GM12872 (cell line): ENCODE measurements at regions not wholly inside any gene's neighbourhood (a gene's known extent, or its start where the extent isn't known, plus 50 kb on each side); places are given as distances from the start of the nearest gene placed in this dataset.

Experiments used
- TF ChIP-seq, protein P1 (sequence below): IDR thresholded peaks from 3 replicates; pipeline ENCODE4 v1.5.1; 2011; ENCODE audit warnings: low read depth, mild to moderate bottlenecking, low read length, moderate library complexity; ENCODE audit not compliant: insufficient read depth

DNA sequence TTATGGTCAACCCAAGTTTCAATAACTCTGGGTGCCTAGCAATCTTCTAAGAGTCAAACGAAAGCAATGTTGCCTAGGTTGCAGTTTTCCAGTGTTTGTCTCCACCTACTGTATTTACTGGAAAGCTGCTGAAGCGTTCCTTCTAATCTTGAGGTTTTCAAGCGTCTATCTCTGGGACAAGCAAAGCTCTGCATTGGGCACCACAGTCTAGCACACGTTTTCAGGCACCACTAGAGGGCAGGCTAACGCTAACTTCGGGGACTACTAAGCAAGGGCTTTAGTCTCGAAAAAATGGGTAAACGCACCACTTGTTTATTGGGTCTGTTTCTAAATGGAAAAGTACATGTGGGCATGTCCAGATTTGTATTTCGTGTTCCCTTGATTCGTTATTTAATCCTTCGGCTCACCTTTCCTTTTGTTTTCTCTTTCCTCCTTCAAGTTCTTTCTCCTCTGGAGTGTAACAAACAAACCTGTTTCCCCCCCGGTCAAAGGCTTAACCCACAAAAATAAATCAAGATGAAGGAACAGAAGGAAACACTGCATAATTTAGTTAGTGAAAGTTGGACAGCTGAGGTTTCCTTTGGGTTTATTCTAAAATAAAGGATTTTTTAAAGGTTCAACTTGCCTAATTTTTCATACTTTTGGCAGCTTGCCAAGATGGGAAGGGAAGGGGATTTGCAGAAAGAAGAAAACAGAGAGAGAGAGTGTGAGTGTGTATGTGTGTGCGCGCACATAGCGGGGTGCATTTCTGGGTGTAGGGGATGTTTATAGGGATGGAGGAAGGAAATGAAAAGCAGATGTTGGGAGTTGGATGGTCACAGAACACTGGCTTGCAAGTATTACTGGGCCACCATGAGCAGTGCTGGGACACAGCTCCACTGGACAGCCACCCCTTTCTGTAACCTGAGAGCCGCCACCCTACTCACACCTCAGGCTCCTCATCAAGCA lies 348.3 kb downstream of the GOLGA6L6 start:
- TF ChIP-seq, protein P1, sequence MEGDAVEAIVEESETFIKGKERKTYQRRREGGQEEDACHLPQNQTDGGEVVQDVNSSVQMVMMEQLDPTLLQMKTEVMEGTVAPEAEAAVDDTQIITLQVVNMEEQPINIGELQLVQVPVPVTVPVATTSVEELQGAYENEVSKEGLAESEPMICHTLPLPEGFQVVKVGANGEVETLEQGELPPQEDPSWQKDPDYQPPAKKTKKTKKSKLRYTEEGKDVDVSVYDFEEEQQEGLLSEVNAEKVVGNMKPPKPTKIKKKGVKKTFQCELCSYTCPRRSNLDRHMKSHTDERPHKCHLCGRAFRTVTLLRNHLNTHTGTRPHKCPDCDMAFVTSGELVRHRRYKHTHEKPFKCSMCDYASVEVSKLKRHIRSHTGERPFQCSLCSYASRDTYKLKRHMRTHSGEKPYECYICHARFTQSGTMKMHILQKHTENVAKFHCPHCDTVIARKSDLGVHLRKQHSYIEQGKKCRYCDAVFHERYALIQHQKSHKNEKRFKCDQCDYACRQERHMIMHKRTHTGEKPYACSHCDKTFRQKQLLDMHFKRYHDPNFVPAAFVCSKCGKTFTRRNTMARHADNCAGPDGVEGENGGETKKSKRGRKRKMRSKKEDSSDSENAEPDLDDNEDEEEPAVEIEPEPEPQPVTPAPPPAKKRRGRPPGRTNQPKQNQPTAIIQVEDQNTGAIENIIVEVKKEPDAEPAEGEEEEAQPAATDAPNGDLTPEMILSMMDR: peak; percentile 20; the same call in 1 of the 3 replicates

DNA sequence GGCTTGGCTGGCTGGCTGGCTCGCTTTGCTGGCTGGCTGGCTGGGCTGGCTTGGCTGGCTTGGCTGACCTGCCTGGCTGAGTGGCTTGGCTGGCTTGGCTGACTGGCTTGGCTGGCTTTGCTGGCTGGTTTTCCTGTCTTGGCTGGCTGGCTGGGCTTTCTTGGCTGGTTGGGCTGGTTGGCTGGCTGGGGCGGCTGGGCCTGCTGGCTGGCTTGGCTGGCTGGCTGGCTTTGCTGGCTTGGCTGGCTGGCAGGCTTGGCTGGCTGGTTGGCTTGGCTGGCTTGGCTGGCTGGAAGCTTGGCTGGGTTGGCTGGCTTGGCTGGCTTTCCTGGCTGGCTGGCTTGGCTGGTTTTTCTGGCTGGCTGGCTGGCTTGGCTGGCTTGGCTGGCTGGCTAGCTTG lies 435.6 kb downstream of the GOLGA6L6 start:
- TF ChIP-seq, protein P1: no peak

DNA sequence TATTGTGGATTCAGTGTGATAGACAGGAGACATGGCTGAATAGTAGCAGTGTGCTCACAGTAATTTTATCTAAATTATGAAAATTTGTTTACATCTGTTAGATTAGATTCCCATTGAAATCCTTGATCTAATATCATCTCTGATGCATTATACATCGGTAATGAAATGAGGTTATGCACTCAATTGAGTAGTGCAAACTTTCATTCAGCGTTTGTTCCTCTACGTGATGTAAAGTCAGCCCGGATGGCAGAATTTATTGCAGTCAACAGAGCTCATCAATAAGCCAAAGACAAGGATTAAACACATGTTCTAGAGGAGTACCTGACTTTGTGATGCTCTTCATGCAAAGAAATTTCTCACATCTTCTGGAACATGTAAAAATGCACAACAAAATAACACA lies 549.2 kb downstream of the GOLGA6L6 start:
- TF ChIP-seq, protein P1: no peak

DNA sequence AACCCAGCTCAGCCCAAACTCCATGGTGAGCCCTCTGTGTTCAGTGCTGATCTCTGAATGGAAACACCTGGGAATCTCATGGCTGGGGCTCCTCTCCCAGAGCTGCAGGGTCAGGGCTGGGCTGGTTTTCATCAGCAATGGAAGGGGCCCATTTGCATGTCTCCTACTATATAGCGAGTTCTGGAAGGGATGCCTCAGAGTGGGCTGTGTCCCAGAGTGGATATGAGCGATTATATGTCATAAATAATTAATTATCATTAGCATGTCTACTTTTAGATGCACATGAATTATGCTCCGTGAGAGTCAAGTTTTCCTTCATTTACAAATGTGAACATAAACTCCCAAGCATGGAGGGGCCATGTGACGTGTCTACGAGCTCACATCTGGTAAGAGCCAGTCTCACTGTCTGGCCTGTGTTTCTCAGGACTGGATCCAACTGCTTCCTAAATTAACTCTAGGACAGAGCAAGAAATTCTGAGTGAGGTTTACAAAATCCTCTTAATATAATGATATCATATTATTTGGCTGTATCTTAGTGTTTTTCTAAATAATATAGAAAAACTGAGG lies 553.4 kb downstream of the GOLGA6L6 start:
- TF ChIP-seq, protein P1: no peak

DNA sequence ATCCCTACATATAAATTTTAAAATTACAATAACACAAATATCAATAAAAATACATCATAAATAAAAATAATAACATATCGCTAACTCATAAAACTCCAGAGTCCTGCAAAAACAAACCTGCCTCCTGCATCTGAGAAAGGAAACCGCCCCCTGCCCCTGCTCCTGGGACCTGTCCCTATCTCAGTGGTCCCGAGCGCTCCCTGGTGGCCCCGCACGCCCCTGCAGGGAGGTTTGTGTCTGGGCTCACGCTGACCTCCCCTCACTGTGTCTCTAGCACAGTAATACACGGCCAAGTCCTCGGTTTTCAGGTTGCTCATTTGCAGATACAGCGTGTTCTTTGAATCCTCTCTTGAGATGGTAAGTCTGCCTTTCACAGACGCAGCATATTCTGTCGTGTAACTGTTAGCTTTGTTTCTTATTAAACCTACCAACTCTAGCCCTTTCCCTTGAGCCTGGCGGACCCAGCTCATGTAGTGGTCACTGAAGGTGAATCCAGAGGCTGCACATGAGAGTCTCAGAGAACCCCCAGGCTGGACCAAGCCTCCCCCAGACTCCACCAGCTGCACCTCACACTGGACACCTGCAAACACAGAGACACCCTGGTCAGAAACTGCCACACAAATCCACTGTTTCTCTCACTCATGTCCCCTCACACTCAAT lies 554.1 kb downstream of the GOLGA6L6 start:
- TF ChIP-seq, protein P1: no peak; the same call in 2 of the 3 replicates

DNA sequence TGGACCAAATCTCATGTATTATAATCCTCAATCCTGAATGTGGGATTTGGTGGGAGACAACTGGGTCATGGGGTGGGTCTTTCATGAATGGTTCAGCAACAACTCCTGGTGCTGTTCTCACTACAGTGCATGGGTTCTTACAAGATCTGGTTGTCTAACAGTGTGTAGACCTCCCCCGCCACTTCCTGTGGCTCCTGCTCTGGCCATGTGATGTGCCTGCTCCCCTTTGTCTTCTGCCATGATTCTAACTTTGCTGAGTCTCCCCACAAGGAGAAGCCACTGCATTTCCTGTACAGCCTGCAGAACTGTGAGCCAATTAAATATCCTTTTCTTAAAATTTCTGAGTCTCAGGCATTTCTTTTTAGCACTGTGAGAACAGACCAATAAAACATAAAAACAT lies 557.5 kb downstream of the GOLGA6L6 start:
- TF ChIP-seq, protein P1: no peak

GRCh38 chr15:19974998-19975397 lies 566.6 kb downstream of the GOLGA6L6 start:
- TF ChIP-seq, protein P1: no peak
